Sciatic nerve (tissue), 2 donors: ENCODE measurements at regions not wholly inside any gene's neighbourhood (a gene's known extent, or its start where the extent isn't known, plus 50 kb on each side); places are given as distances from the start of the nearest gene placed in this dataset.

Source experiments
- ATAC-seq: fragments of 200-7000 bp; cut with Tn5 transposase; one replicate; pipeline ENCODE4 v1.9.1; 2020; ENCODE audit warnings: mild to moderate bottlenecking, moderate library complexity
- DNase-seq: peaks from one replicate; pipeline ENCODE4 v3.0.0-alpha.2; 2020; ENCODE audit warnings: low spot score
- intact Hi-C: fragments of 100-400 bp; cut with DNase I; formaldehyde crosslinking; loops from one replicate; pipeline ENCODE4 v1.14.2; 2022
- donor health status: DM: no; HTN: no; CAD: no.
- donor health status: DM: no; HTN: no; CAD: no.

GRCh38 chr19:16019691-16020448 is 56.4 kb upstream of the TPM4 start:
- ATAC-seq (no peak), DNase-seq (no peak)
- intact Hi-C loops = no loop called here

- intact Hi-C loops = no loop called here
- DNase-seq (no peak), ATAC-seq (no peak)
Observed at GRCh38 chr19:16021796-16022195, 54.5 kb upstream of the TPM4 start.

GRCh38 chr19:16022251-16022650 is 54.0 kb upstream of the TPM4 start:
- intact Hi-C loops = no loop called here
- ATAC-seq (no peak), DNase-seq (no peak)

- ATAC-seq = no peak
- intact Hi-C loops = no loop called here
- DNase-seq = no peak
Observed at GRCh38 chr19:16022681-16023080, 53.6 kb upstream of the TPM4 start.

- no peak for DNase-seq
Observed at GRCh38 chr19:16023146-16023915, 53.0 kb upstream of the TPM4 start.

GRCh38 chr19:16024266-16025107 is 51.8 kb upstream of the TPM4 start:
- DNase-seq (no peak), ATAC-seq (no peak)
- intact Hi-C loops = no loop called here

More at GRCh38 chr19:16023146-16023915, 53.0 kb upstream of the TPM4 start:
- ATAC-seq = no peak
- intact Hi-C loops = no loop called here

GRCh38 chr19:16025108-16026101 is 50.9 kb upstream of the TPM4 start:
- DNase-seq (no peak), ATAC-seq (peak; percentile 22)
- intact Hi-C loops = no loop called here

GRCh38 chr19:16026131-16026530 is 50.2 kb upstream of the TPM4 start:
- DNase-seq (no peak), ATAC-seq (no peak)
- intact Hi-C loops = no loop called here
